GM19324 (cell line): ENCODE measurements at regions not wholly inside any gene's neighbourhood (a gene's known extent, or its start where the extent isn't known, plus 50 kb on each side); places are given as distances from the start of the nearest gene placed in this dataset.

Experiments
- ATAC-seq: cut with Tn5 transposase; IDR thresholded peaks from one replicate; pipeline ENCODE4 v1.9.1; 2021; ENCODE audit warnings: mild to moderate bottlenecking, moderate library complexity; ENCODE audit not compliant: unreplicated experiment, low FRiP score

- ATAC-seq = no peak
Measured at GRCh38 chr2:14565666-14566065, 66.9 kb upstream of the LRATD1 start.

GRCh38 chr2:14567561-14567960, 65.0 kb upstream of the LRATD1 start:
- no peak for ATAC-seq

- no peak for ATAC-seq
Measured at GRCh38 chr2:14569294-14569693, 63.2 kb upstream of the LRATD1 start.

- ATAC-seq = no peak
Measured at GRCh38 chr2:14572633-14573032, 59.9 kb upstream of the LRATD1 start.

DNA sequence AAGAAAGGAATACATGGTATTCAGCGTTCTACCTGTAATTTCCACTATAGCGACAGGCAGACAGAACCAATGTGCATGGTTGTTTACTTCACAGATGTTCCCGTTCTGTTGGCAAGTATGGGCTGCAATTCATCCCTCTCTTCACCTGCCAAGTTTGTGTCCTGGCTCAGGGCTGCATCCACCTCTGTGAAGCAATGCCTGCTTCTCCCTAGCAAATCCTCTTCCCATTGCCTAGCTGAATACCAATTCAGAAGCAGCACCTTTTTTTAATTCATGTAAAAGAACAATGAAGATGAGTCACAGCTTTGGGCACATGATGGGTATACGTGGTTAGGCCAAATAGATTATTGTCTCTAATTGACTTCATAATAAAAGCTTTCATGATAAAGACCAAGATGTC, 54.7 kb upstream of the LRATD1 start:
- ATAC-seq = no peak
